HG03565 (cell line): ENCODE measurements at regions not wholly inside any gene's neighbourhood (a gene's known extent, or its start where the extent isn't known, plus 50 kb on each side); places are given as distances from the start of the nearest gene placed in this dataset.

Experiments used
- ATAC-seq: cut with Tn5 transposase; IDR thresholded peaks from one replicate; pipeline ENCODE4 v1.9.1; 2021; ENCODE audit warnings: mild to moderate bottlenecking, moderate library complexity; ENCODE audit not compliant: unreplicated experiment

- no peak for ATAC-seq
Measured at GRCh38 chr15:25930931-25931330, 67.8 kb upstream of the ATP10A start.
